OCI-LY1 (cell line): ENCODE measurements at regions not wholly inside any gene's neighbourhood (a gene's known extent, or its start where the extent isn't known, plus 50 kb on each side); places are given as distances from the start of the nearest gene placed in this dataset.

ENCODE experiments used
- EZH2 ChIP-seq: fragments of 200-600 bp; sonication (generic), shearing (Covaris generic); IDR thresholded peaks from 2 replicates; pipeline ENCODE4 v1.8.0; 2017; ENCODE audit warnings: borderline replicate concordance, mixed run types, mild to moderate bottlenecking, antibody characterized with exemption, low read length, moderate library complexity, mixed read lengths
- TF ChIP-seq, protein P1 (sequence below): fragments of 200-600 bp; sonication (generic), shearing (Covaris generic); IDR thresholded peaks from 2 replicates; pipeline ENCODE4 v1.5.1; 2017; ENCODE audit warnings: mild to moderate bottlenecking, antibody characterized with exemption, low read length, moderate library complexity, mixed read lengths

DNA sequence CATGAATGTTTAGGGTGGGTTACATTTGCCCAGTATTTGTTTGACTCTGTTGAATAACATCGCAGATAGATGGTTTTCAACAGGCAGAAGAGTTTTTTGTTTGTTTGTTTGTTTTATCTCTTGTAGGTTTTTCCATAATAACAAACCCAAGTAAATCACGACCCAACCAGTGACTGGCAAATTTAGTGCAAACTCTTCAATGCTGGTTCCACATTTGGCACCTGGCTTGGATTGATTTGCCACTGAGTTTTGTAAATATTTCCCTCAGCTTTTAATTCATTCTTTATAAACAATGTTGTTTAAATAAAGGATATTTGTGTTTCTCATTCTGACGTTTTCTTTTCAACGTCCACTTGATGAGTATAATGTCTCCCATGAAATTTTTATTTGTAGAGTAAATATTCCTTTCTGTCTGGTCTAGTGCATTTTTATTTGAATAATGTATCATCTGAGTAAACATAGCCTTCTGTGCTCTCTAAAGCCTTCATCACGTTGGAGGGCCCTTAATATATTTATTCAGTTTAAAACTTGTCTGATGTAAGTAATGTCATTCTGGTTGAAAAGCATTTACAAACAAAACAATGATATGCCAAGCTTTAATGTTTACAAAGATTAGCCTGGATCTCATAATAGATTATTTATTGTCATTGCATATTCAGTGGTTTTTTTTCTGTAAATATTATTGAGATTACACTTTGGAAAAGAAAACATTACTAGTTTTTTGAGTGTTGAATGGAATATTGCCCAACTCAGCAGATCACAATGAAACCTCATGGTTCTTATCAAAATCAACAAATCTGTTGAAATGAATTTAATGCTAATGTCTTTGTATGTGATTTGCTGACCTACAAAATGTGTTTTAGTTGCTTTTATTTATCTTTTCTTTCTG is 90.4 kb upstream of the PEG3 start:
- TF ChIP-seq, protein P1, sequence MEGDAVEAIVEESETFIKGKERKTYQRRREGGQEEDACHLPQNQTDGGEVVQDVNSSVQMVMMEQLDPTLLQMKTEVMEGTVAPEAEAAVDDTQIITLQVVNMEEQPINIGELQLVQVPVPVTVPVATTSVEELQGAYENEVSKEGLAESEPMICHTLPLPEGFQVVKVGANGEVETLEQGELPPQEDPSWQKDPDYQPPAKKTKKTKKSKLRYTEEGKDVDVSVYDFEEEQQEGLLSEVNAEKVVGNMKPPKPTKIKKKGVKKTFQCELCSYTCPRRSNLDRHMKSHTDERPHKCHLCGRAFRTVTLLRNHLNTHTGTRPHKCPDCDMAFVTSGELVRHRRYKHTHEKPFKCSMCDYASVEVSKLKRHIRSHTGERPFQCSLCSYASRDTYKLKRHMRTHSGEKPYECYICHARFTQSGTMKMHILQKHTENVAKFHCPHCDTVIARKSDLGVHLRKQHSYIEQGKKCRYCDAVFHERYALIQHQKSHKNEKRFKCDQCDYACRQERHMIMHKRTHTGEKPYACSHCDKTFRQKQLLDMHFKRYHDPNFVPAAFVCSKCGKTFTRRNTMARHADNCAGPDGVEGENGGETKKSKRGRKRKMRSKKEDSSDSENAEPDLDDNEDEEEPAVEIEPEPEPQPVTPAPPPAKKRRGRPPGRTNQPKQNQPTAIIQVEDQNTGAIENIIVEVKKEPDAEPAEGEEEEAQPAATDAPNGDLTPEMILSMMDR = no peak
- TF ChIP-seq EZH2 = no peak
